Effector memory CD8-positive, alpha-beta T cell (primary cell): ENCODE measurements at regions not wholly inside any gene's neighbourhood (a gene's known extent, or its start where the extent isn't known, plus 50 kb on each side); places are given as distances from the start of the nearest gene placed in this dataset.

ENCODE experiments used
- ATAC-seq: fragments of 150-1000 bp; cut with Tn5 transposase; replicated peaks from 2 replicates; pipeline ENCODE4 v1.10.0; 2021; ENCODE audit warnings: mild to moderate bottlenecking, moderate library complexity
- DNase-seq, 3 experiments: peaks; one replicate each; pipeline ENCODE4 v3.0.0; 2021
- H3K27ac Mint-ChIP-seq, 2 donors: one replicate each; pipeline ENCODE4 v1.8.0; 2022; ENCODE audit warnings: mild to moderate bottlenecking in 2 of 2, mixed read lengths in 2 of 2, moderate library complexity in 2 of 2
- H3K27me3 Mint-ChIP-seq, 2 donors: one replicate each; pipeline ENCODE4 v1.8.0; 2022; ENCODE audit warnings: mixed read lengths in 2 of 2
- H3K36me3 Mint-ChIP-seq: one replicate; pipeline ENCODE4 v1.8.0; 2022; ENCODE audit warnings: mild to moderate bottlenecking, moderate library complexity, mixed read lengths; ENCODE audit not compliant: insufficient read depth
- H3K4me1 Mint-ChIP-seq, 2 donors: one replicate each; pipeline ENCODE4 v1.8.0; 2022; ENCODE audit warnings: low read depth in 2 of 2, mixed read lengths in 2 of 2
- H3K4me3 Mint-ChIP-seq, 2 donors: one replicate each; pipeline ENCODE4 v1.8.0; 2022; ENCODE audit warnings: mild to moderate bottlenecking in 2 of 2, mixed read lengths in 2 of 2, moderate library complexity in 2 of 2
- H3K9me3 Mint-ChIP-seq, 2 donors: one replicate each; pipeline ENCODE4 v1.8.0; 2022; ENCODE audit warnings: mixed read lengths in 2 of 2

DNA sequence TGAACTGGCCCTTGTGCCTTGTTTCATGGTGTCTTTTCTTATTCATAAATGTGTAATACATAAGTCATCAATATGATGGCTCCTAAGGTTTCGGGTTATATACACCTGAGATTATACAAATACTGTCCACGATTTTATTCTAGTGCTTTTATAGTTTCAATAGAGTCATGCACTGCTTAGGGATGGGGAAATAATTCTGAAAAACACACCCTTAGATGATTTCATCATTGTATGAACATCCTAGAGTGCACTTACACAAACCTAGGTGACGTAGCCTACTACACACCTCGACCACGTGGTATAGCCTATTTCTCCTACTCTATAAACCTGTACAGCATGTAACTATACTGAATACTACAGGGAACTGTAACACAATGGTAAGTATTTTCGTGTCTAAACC lies 988.8 kb upstream of the NR2F2 start:
- ATAC-seq = no peak
- Mint-ChIP-seq H3K36me3 (peaks cover 3% of the 10 kb centered on the region), H3K27ac (no peak overlapping the region), H3K4me3 (no peak overlapping the region), H3K9me3 (no peaks in the 10 kb centered on the region), H3K27me3 (peaks cover 0 to 21% of the 10 kb centered on the region in 2 donors), H3K4me1 (no peaks in the 10 kb centered on the region)
- DNase-seq = no peak

DNA sequence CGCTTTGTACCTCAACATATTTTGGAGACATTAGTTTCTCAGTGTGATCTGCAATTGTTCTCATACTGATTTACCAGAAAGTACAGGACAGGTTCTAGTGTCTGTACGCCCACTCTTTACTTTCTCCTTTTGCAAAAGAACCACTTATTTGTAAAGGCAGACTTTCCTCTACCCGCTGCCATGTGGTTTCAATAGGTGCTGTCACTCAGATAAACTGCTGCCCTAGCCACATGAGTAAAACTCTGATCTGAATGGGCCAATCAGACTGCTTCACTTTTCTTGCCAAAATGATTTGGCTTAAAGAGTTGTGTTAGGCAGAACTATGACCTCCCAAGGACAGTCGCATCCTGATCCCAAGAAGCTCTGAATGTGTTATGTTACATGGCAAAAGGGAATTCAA lies 984.6 kb upstream of the NR2F2 start:
- Mint-ChIP-seq H3K4me1 (no peaks in the 10 kb centered on the region), H3K9me3 (no peaks in the 10 kb centered on the region), H3K27ac (no peak overlapping the region), H3K36me3 (no peaks in the 10 kb centered on the region), H3K4me3 (no peak overlapping the region), H3K27me3 (peaks cover 0 to 21% of the 10 kb centered on the region in 2 donors)
- DNase-seq (no peak), ATAC-seq (no peak)

- H3K36me3 Mint-ChIP-seq = no peaks in the 10 kb centered on the region
- H3K27ac Mint-ChIP-seq = no peak overlapping the region
- no peak overlapping the region for H3K4me3 Mint-ChIP-seq
- peaks cover 0 to 21% of the 10 kb centered on the region in 2 donors for H3K27me3 Mint-ChIP-seq
- no peaks in the 10 kb centered on the region for H3K4me1 Mint-ChIP-seq
- no peak for DNase-seq
- ATAC-seq = no peak
- H3K9me3 Mint-ChIP-seq = no peaks in the 10 kb centered on the region
Observed at GRCh38 chr15:95346721-95347475, 983.6 kb upstream of the NR2F2 start.

GRCh38 chr15:95347837-95348236 lies 982.7 kb upstream of the NR2F2 start:
- no peaks in the 10 kb centered on the region for H3K9me3 Mint-ChIP-seq

DNA sequence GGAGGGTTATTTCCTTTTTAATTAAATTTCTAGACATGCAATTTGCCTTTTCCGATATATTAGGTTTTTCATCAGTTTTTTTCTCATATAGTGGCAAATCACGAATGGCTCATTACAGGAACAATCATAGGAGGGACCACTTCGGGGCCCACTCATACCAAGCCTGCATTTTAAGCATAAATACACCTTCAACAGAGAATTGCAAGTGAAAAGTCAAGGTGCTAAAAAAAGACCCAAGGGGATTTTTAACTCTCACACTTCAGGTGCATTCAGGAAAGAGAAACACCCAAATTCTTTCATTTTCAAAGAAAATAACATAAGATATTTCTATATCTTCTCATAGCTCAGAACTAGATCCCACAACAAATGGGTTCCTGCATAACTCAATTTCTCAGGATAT lies 979.6 kb upstream of the NR2F2 start:
- ATAC-seq = no peak
- H3K9me3 Mint-ChIP-seq = no peaks in the 10 kb centered on the region
- H3K4me1 Mint-ChIP-seq = no peaks in the 10 kb centered on the region
- no peak for DNase-seq
- H3K4me3 Mint-ChIP-seq = no peak overlapping the region
- no peak overlapping the region for H3K27ac Mint-ChIP-seq
- peaks cover 0 to under 1% of the 10 kb centered on the region in 2 donors for H3K27me3 Mint-ChIP-seq
- no peaks in the 10 kb centered on the region for H3K36me3 Mint-ChIP-seq

More at GRCh38 chr15:95347837-95348236, 982.7 kb upstream of the NR2F2 start:
- DNase-seq (no peak), ATAC-seq (no peak)
- Mint-ChIP-seq H3K27ac (no peak overlapping the region), H3K4me1 (no peaks in the 10 kb centered on the region), H3K36me3 (no peaks in the 10 kb centered on the region), H3K4me3 (no peak overlapping the region), H3K27me3 (peaks cover 0 to 15% of the 10 kb centered on the region in 2 donors)

DNA sequence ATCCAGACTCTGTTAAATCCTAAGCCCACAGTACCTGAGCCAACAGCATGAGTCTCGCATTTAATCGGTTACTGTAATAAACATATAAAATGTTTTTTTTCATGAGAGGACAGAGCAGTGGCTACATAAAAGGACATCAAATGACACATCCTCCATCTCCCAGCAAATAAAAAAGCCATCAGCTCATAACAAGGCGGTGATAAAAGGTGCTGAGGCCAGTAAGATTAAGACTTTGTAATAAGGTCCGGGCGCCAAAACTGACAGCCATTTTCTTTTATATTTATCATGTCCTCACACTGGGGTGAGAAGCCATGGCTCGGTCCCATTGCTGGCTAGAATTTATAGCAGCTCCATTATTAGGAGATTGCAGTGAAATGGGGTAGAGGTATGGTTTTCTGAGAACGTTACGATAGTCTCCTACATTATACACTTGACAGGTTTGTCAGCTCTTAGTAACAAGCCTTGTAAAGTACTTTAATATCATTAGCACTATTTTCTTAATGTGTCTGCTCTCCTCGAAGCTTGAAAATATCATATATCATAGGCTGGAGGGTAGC lies 977.8 kb upstream of the NR2F2 start:
- H3K27me3 Mint-ChIP-seq = peaks cover 11% of the 10 kb centered on the region in 2 donors
- no peak overlapping the region for H3K4me3 Mint-ChIP-seq
- H3K9me3 Mint-ChIP-seq = no peaks in the 10 kb centered on the region
- no peaks in the 10 kb centered on the region for H3K36me3 Mint-ChIP-seq
- no peak for DNase-seq
- no peak overlapping the region for H3K27ac Mint-ChIP-seq
- H3K4me1 Mint-ChIP-seq = no peaks in the 10 kb centered on the region
- ATAC-seq = no peak

DNA sequence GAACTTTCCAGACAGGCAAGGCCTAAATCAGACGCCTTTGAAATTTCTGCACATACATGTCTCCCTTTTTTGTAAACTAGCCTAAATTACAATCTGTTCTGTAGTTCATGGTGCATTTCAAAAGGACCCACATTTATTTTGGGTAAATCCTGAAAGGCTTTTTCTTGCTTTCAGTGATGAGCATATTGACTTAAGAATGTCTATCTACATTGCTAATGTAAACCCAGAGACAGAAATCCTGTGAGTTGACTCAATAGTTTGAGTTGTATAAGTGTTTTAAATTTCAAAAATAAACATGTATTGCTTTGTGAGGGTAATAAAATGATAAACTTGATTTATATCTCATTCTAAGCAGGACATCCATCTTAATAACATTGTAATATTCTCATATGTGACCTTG lies 977.0 kb upstream of the NR2F2 start:
- H3K9me3 Mint-ChIP-seq = no peaks in the 10 kb centered on the region
- H3K4me1 Mint-ChIP-seq = no peaks in the 10 kb centered on the region
- ATAC-seq = no peak
- H3K36me3 Mint-ChIP-seq = no peaks in the 10 kb centered on the region
- no peak overlapping the region for H3K4me3 Mint-ChIP-seq
- DNase-seq = no peak
- H3K27me3 Mint-ChIP-seq = peaks cover 11 to 13% of the 10 kb centered on the region in 2 donors
- H3K27ac Mint-ChIP-seq = no peak overlapping the region

GRCh38 chr15:95359966-95360365 lies 970.5 kb upstream of the NR2F2 start:
- Mint-ChIP-seq H3K27ac (no peak overlapping the region), H3K4me3 (no peak overlapping the region), H3K4me1 (no peaks in the 10 kb centered on the region), H3K27me3 (peaks cover 11 to 28% of the 10 kb centered on the region in 2 donors), H3K9me3 (peaks cover 0 to 2% of the 10 kb centered on the region in 2 donors), H3K36me3 (no peaks in the 10 kb centered on the region)
- DNase-seq (no peak), ATAC-seq (no peak)

- Mint-ChIP-seq H3K4me1 (no peaks in the 10 kb centered on the region), H3K27me3 (peaks cover 0 to 21% of the 10 kb centered on the region in 2 donors), H3K36me3 (no peaks in the 10 kb centered on the region), H3K9me3 (peaks cover 0 to 2% of the 10 kb centered on the region in 2 donors), H3K27ac (no peak overlapping the region), H3K4me3 (no peak overlapping the region)
- ATAC-seq (no peak), DNase-seq (no peak)
Observed at GRCh38 chr15:95362306-95362705, 968.2 kb upstream of the NR2F2 start.

DNA sequence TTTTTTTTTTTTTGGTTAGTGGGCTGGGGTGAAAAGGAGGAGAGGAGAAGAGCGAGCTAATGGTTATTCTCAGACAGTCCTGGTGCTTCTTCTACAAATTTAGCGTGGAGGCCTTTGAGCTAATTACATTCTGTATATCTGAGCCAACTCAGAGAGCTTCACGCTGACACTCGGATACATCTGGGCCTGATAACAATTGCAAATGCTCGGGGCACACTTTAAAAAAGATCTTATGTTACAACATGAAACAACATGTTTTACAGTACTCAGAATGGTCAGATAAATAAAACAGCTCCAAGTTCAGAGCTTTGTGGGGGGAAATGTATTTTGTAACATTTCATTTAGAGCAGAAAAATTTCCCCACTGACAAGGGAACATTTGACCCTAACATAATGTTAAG lies 966.9 kb upstream of the NR2F2 start:
- peaks cover 0 to 14% of the 10 kb centered on the region in 2 donors for H3K27me3 Mint-ChIP-seq
- no peak overlapping the region for H3K27ac Mint-ChIP-seq
- peaks cover 0 to 2% of the 10 kb centered on the region in 2 donors for H3K9me3 Mint-ChIP-seq
- ATAC-seq (no peak), DNase-seq (no peak)
- H3K36me3 Mint-ChIP-seq = no peaks in the 10 kb centered on the region
- no peak overlapping the region for H3K4me3 Mint-ChIP-seq
- no peaks in the 10 kb centered on the region for H3K4me1 Mint-ChIP-seq

- ATAC-seq (no peak), DNase-seq (no peak)
- Mint-ChIP-seq H3K9me3 (peaks cover 0 to 2% of the 10 kb centered on the region in 2 donors), H3K4me3 (no peak overlapping the region), H3K36me3 (no peaks in the 10 kb centered on the region), H3K4me1 (no peaks in the 10 kb centered on the region), H3K27me3 (peaks cover 0 to 6% of the 10 kb centered on the region in 2 donors), H3K27ac (no peak overlapping the region)
Observed at GRCh38 chr15:95365511-95366107, 964.9 kb upstream of the NR2F2 start.

DNA sequence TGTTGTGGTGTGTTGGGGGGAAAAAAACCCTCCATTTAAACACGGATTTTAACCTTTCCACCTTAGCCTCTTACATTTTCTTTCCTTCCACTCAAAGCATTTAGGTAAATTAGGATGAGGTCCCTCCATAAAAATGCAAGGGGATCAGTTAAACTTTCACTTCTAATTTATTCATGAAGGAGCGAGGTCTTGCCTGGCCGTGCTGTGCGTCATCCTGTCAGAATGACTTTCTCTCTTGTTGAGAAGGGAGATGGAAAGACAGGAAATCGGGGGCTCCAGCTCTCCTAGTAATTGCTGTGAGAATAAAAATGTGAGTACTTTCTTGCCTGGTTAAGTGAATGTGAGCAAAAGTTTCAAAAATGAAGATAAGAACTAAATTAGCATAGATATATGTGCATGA lies 962.3 kb upstream of the NR2F2 start:
- H3K4me1 Mint-ChIP-seq = no peaks in the 10 kb centered on the region
- ATAC-seq = no peak

DNA sequence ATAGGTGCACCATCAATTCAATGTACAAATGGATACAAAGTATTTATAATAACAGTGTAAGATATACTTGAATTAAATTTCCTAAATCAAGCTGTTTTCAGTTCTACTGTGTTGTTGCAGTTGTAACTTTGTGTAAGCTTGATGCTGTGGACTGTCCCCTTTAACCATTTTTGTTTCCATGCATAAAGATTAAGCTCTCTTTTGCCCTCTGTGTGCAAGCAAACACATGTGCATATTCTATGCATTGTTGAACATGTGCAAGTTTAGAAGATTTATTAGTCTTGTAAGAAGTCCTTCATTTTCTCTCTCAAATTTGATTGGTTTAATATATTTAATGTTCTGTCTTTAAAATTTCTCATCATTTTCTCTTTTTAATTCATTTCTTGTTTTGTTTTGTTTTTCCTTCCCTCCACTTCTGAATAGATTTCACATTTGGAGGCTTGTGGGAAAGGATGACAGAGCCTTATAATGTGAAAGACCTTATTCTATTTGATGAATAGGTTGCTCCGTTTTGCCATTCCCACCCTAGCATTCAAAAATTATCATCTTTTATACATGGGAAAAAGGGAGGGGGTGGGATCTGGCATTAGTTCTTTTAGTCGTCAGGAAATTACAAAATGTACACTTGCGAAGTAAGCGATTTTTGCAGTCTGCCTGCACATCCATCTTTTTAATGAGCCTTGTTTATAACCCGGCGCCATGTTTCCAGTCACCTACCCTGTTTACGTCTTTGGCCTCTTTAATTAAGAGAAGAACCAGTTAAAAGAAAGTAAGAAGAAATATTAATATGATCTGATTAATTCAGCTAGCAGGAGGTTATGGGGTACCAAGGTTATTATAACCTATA lies 961.5 kb upstream of the NR2F2 start:
- Mint-ChIP-seq H3K27ac (no peak overlapping the region), H3K36me3 (no peaks in the 10 kb centered on the region), H3K4me1 (no peaks in the 10 kb centered on the region), H3K4me3 (no peak overlapping the region), H3K27me3 (no peaks in the 10 kb centered on the region), H3K9me3 (no peaks in the 10 kb centered on the region)
- ATAC-seq (no peak), DNase-seq (no peak)

More for the DNA sequence above, 962.3 kb upstream of the NR2F2 start:
- no peak overlapping the region for H3K4me3 Mint-ChIP-seq
- H3K27me3 Mint-ChIP-seq = no peaks in the 10 kb centered on the region
- no peaks in the 10 kb centered on the region for H3K36me3 Mint-ChIP-seq
- DNase-seq = no peak
- no peak overlapping the region for H3K27ac Mint-ChIP-seq
- H3K9me3 Mint-ChIP-seq = no peaks in the 10 kb centered on the region
